GM18502 (cell line): ENCODE measurements at regions not wholly inside any gene's neighbourhood (a gene's known extent, or its start where the extent isn't known, plus 50 kb on each side); places are given as distances from the start of the nearest gene placed in this dataset.

Source experiments
- ATAC-seq: cut with Tn5 transposase; IDR thresholded peaks from one replicate; pipeline ENCODE4 v1.9.1; 2021; ENCODE audit warnings: mild to moderate bottlenecking; ENCODE audit not compliant: unreplicated experiment, poor library complexity

GRCh38 chr7:125605241-125605640 lies 675.6 kb upstream of the POT1 start:
- no peak for ATAC-seq

DNA sequence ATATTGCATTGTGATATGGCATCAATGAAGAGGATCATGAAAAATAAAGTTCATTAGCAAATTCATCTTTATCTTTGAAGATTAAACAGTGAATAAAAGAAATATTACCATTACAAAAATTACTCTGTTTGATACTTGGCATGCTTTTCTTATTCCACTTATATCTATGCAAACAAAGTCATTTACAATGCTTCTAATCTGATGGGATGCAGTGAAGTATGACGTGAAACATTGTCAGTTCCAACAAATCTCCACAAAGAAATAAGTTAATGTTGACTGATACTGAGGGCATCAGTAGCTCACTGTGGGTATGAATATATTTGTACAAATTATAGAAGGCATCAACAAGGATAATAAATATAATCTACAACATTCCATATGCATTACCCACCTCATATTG lies 672.8 kb upstream of the POT1 start:
- no peak for ATAC-seq

DNA sequence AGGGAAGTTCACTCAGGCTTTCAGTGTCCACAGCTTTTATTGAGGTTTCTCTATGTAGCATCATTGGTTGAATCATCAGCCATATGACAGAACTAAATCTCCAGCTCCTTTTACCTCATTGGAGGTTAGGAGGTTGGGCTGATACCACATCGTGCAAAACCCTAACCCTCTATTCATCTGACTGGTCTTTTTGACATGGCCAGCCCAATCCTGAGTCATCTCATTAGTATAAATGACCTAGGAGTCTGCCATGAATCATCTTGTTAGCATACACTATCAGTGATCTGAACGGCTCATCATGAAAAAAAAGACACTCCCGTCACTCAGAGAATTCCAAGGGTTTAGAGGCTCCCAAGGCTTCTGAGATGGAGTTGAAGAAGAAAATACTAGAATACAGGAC lies 669.8 kb upstream of the POT1 start:
- no peak for ATAC-seq

DNA sequence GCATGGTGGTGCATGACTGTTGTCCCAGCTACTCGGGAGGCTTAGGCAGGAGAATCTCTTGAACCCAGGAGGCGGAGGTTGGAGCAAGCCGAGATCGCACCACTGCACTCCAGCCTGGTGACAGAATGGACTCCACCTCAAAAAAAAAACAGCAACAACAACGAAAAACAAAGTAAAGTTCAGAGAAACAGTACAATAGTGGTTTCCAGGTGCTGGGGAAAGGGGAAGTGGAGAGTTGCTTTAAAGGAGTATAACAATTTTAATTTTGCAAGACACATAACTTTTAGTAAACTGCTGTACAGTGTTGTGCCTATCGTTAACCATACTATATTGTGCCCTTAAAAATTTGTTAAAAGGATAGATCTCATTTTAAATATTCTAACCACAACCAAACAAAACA lies 662.7 kb upstream of the POT1 start:
- ATAC-seq: no peak

DNA sequence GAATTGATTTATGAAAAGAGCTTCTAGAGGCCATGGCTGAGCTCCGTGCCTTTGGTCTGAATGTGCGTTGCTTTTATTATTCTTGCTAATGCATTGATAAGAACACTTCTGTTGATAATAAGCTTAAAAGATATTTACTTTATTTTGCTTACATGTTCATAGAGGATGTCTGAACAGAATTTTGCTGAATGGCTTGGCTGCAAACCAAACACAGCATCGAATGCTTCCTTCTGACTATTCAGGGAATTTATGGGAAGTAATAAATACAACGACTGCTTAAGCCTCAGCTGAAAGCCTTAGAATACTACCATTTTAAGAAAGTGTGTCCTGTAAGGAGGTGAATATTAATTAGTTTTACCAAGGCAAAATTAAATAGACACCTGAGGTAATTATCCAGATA lies 643.5 kb upstream of the POT1 start:
- no peak for ATAC-seq

DNA sequence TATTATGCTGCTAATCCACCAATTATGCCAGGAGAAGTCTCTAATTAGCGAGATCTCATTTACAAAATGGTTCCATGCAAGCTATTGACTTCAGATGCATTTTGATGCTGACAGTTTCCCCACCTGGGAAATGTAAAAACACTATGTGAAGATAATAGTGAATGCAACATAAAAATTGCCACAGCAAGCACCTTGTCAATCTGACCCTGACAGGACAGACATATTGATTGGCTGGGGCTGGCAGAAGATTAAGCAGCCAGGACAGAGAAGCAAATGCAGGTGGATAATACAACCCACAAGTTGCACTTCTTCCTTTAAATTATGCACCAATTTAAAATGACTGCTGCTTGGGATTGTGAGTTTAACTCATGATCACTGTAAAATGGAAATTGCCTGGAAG lies 642.8 kb upstream of the POT1 start:
- ATAC-seq: no peak

DNA sequence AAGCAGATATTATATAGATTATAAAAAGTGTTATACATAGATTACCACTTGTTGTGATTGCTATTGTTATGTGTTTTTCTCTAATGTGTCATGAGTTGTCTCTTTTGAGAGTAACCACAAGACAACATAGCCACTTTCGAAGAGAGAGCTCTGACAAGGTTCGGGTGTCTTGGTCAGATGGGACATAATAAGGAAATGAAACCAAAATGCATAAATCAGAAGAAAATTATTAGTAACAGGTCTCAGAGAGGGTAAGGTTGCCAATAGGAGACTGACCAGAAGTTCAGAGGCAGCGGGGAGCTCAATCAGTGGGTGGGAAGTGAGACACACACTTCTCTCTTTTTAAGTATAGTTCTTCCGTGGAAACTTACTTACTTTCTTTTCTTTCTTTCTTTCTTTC lies 639.2 kb upstream of the POT1 start:
- ATAC-seq: peak; percentile 67

DNA sequence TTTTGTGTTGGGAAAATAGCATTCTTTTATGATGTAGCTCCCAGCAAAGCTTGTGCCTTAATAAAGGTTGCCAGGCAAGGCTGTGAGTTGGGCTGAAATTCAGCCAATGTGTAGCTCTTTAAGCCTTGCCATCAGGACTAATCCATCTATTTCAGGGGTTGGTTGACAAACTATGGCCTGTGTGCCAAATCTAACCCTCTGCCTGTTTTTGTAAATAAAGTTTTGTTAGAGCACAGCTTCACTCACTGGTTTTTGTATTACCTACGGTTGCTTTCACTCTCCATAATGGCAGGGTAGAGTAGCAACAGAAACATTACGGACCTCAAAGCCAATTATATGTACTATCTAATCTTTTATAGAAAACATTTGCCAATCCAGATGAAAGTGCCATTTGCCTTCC lies 638.1 kb upstream of the POT1 start:
- ATAC-seq: no peak

DNA sequence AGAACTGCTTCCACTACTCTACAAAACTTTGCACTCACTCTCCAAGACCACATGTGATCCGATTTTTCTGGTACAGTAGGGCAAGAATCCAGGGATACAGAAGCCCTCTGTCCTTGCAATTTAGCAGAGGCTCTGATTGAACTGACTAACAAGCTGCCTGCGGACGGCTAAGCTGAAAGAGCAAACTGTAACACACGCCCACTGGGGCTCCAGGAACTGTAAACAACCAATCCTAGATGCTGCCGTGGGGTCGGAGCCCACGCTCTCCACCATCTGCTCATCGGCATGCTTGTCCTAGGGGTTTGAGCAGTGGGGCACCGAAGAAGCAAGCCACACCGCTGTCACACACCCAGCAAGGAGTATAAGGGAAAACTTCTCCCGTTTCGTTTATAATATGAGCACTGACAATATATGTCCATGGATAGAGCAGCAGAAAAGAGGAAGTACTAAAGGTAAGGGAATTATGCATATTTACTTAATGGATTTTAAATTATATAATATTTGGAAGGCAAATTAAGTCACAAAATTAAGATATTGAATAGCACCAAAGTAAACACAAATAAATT lies 634.4 kb upstream of the POT1 start:
- no peak for ATAC-seq

- no peak for ATAC-seq
These were observed 633.9 kb upstream of the POT1 start for GRCh38 chr7:125563557-125563956.

DNA sequence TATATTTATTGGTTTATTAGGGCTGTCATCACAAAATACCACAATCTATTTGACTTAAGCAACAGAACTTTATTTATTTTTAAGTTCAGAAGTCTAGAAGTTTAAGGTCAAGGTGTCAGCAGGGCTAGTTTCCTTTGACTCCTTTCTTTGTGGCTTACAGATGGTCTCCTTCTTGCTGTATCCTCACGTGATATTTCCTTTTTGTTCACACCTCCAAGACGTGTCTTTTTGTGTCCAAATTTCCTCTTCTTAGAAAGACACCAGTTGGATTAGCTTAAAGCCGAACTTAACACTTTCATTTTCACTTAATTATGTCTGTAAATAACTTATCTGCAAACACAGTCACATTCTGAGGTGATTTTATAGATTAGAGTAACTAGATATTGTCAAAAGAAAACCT lies 631.4 kb upstream of the POT1 start:
- no peak for ATAC-seq

GRCh38 chr7:125559921-125560320 lies 630.3 kb upstream of the POT1 start:
- no peak for ATAC-seq

DNA sequence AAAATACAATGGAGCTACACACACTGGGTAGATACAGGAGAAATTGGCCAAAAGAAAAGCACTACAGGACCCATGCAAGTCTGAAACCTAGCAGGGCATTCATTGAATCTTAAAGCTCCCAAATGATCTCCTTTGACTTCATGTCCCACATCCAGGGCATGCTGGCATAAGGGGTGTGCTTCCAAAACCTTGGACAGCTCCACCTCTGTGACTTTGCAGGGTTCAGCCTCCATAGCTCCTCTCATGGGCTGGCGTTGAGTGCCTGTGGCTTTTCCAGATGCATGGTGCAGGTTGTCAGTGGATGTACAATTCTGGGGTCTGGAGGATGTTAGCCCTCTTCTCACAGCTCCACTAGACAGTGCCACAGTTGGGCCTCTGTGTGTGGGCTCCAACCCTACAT lies 626.3 kb upstream of the POT1 start:
- no peak for ATAC-seq

DNA sequence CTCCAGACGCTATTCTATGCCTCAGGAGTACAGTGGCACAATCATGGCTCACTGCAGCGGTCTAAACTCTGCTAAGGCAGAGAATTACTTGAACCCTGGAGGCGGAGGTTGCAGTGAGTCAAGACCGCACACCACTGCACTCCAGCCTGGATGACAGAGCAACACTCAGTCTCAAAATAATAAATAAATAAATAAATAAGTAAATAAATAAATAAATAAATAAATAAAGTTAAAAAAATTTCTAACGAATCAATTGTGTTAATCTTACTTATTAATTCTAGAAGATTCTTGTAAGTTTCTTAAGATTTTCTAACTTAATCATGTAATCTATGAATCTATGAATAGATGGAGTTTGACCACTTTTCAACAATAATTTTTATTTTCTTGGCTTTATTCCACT lies 621.4 kb upstream of the POT1 start:
- no peak for ATAC-seq

GRCh38 chr7:125547505-125547904 lies 617.9 kb upstream of the POT1 start:
- ATAC-seq: no peak

- no peak for ATAC-seq
These were observed 600.9 kb upstream of the POT1 start for GRCh38 chr7:125530553-125530952.

DNA sequence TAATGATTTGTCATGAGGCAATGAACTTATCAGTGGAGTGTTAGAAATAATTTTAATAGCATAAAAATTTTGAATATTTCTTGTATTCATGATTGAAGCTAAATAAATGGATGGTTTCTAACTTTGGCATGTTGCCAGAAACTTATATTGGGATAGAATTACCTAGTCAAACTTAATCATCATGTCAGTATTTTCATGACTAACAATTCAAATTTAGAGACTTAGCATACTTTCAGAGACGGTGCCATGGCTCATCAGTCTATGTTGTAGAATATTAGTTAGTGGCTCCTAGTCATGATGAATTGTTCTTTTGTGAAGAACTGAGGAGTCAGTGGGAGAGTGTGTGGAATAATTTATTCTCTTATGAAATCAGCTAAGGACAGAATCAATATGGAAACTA lies 599.6 kb upstream of the POT1 start:
- no peak for ATAC-seq

- no peak for ATAC-seq
These were observed 597.3 kb upstream of the POT1 start for GRCh38 chr7:125526958-125527357.

- ATAC-seq: no peak
These were observed 596.5 kb upstream of the POT1 start for GRCh38 chr7:125526092-125526491.

DNA sequence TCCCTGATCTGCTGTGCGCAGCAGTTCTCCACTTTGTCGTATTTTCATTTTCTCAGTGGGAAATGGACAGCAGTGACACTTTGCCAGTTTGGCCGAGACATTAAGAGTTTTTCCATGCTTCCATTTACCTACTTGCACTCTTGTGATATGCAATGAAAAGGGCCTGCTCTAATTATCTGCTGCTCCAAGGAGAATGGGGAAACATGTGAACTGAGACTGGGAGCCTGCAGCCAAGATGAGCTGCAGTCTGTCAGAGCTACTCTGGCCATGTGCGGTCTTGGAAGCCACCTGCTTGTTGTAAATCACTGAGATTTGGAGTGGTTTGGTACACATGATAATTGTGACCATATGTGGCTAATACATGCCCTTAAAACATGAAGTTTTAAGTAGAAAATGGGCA lies 586.6 kb upstream of the POT1 start:
- no peak for ATAC-seq

- no peak for ATAC-seq
These were observed 582.7 kb upstream of the POT1 start for GRCh38 chr7:125512373-125512772.

GRCh38 chr7:125511310-125511709 lies 581.7 kb upstream of the POT1 start:
- ATAC-seq: no peak

GRCh38 chr7:125506331-125506730 lies 576.7 kb upstream of the POT1 start:
- ATAC-seq: no peak
